VCaP (cell line): ENCODE measurements at regions not wholly inside any gene's neighbourhood (a gene's known extent, or its start where the extent isn't known, plus 50 kb on each side); places are given as distances from the start of the nearest gene placed in this dataset.
A peak's percentile ranks its signal among the peaks of the same experiment; 100 is the strongest.

ENCODE experiments used
- H3K27ac ChIP-seq: fragments of 450-650 bp; 2 replicates; pipeline ENCODE4 v1.5.1; 2017
- CTCF ChIP-seq: fragments of 450-650 bp; conservative IDR thresholded peaks from 2 replicates; pipeline ENCODE4 v1.5.1; 2017; ENCODE audit warnings: mild to moderate bottlenecking, moderate library complexity

GRCh38 chr11:115939731-115940421, 435.7 kb upstream of the CADM1 start:
- H3K27ac ChIP-seq: no peak overlapping the region

GRCh38 chr11:115939104-115939730, 435.0 kb upstream of the CADM1 start:
- no peak for TF ChIP-seq CTCF
- no peak overlapping the region for H3K27ac ChIP-seq

More at GRCh38 chr11:115939731-115940421, 435.7 kb upstream of the CADM1 start:
- no peak for TF ChIP-seq CTCF

GRCh38 chr11:115933564-115933963, 429.3 kb upstream of the CADM1 start:
- no peak overlapping the region for H3K27ac ChIP-seq
- no peak for TF ChIP-seq CTCF

GRCh38 chr11:115931548-115932083, 427.4 kb upstream of the CADM1 start:
- no peak for TF ChIP-seq CTCF
- no peak overlapping the region for H3K27ac ChIP-seq

GRCh38 chr11:115930886-115931547, 426.8 kb upstream of the CADM1 start:
- TF ChIP-seq CTCF: no peak
- no peak overlapping the region; the same call in 1 of the 2 replicates for H3K27ac ChIP-seq

GRCh38 chr11:115930291-115930690, 426.1 kb upstream of the CADM1 start:
- peak overlapping the region; percentile 41 for H3K27ac ChIP-seq
- no peak for TF ChIP-seq CTCF

- TF ChIP-seq CTCF: no peak
- peak overlapping the region; percentile 41 for H3K27ac ChIP-seq
Measured at GRCh38 chr11:115929618-115930129, 425.5 kb upstream of the CADM1 start.
